Neural cell (in vitro differentiated cells): ENCODE measurements at regions not wholly inside any gene's neighbourhood (a gene's known extent, or its start where the extent isn't known, plus 50 kb on each side); places are given as distances from the start of the nearest gene placed in this dataset.

ENCODE experiments used
- H2AFZ ChIP-seq: fragments of 200-600, 300-800 bp; sonication (generic), shearing (Covaris generic); 2 replicates; pipeline ENCODE4 v1.6.0; 2014; ENCODE audit warnings: low read depth, mild to moderate bottlenecking, antibody characterized with exemption, low read length, moderate library complexity
- H3F3A ChIP-seq: fragments of 200-600 bp; shearing (Covaris generic); 2 replicates; pipeline ENCODE4 v1.6.1; 2016; ENCODE audit warnings: mild to moderate bottlenecking, moderate library complexity, mixed read lengths, antibody characterized with exemption, low read length; ENCODE audit not compliant: insufficient read depth, poor library complexity, severe bottlenecking
- H3K27ac ChIP-seq: fragments of 200-600, 300-800 bp; sonication (generic), shearing (Covaris generic); 2 replicates; pipeline ENCODE4 v1.5.1; 2014; ENCODE audit warnings: mild to moderate bottlenecking, low read length, moderate library complexity
- H3K27me3 ChIP-seq: fragments of 300-800, 200-600 bp; sonication (generic), shearing (Covaris generic); 2 replicates; pipeline ENCODE4 v1.6.0; 2014; ENCODE audit warnings: mild to moderate bottlenecking, low read depth, low read length, moderate library complexity; ENCODE audit not compliant: insufficient read depth
- H3K36me3 ChIP-seq: fragments of 300-800, 200-600 bp; sonication (generic), shearing (Covaris generic); 2 replicates; pipeline ENCODE4 v1.5.1; 2014; ENCODE audit warnings: mild to moderate bottlenecking, antibody characterized with exemption, low read length, moderate library complexity; ENCODE audit not compliant: insufficient read depth
- H3K4me2 ChIP-seq: fragments of 300-800, 200-600 bp; sonication (generic), shearing (Covaris generic); 2 replicates; pipeline ENCODE4 v1.6.0; 2014; ENCODE audit warnings: mild to moderate bottlenecking, low read length
- H3K4me3 ChIP-seq: fragments of 300-800, 200-600 bp; sonication (generic), shearing (Covaris generic); 2 replicates; pipeline ENCODE4 v1.5.1; 2014; ENCODE audit warnings: mild to moderate bottlenecking, low read length, moderate library complexity
- H3K79me2 ChIP-seq: fragments of 200-600 bp; shearing (Covaris generic); replicated peaks from 2 replicates; pipeline ENCODE4 v1.6.0; 2014; ENCODE audit warnings: mild to moderate bottlenecking, low read length, moderate library complexity; ENCODE audit not compliant: insufficient read depth
- H3K9ac ChIP-seq: fragments of 300-800, 200-600 bp; sonication (generic), shearing (Covaris generic); 2 replicates; pipeline ENCODE4 v1.6.1; 2016; ENCODE audit warnings: mild to moderate bottlenecking, low read length, mixed read lengths
- H3K9me2 ChIP-seq: fragments of 200-600 bp; shearing (Covaris generic); 2 replicates; pipeline ENCODE4 v1.6.1; 2016; ENCODE audit warnings: mild to moderate bottlenecking, low read length, mixed read lengths; ENCODE audit not compliant: insufficient read depth
- H3K9me3 ChIP-seq: fragments of 200-600, 300-800 bp; sonication (generic), shearing (Covaris generic); 2 replicates; pipeline ENCODE4 v1.6.1; 2016; ENCODE audit warnings: mild to moderate bottlenecking, mixed run types, low read length, moderate library complexity, mixed read lengths
- H4K20me1 ChIP-seq: fragments of 200-600 bp; shearing (Covaris generic); 2 replicates; pipeline ENCODE4 v1.6.1; 2016; ENCODE audit warnings: mild to moderate bottlenecking, mixed run types; ENCODE audit not compliant: insufficient read depth
- CTCF ChIP-seq: fragments of 450-650 bp; IDR thresholded peaks from 2 replicates; pipeline ENCODE4 v1.5.1; 2014; ENCODE audit warnings: antibody characterized with exemption, mild to moderate bottlenecking, moderate library complexity; ENCODE audit not compliant: poor library complexity, severe bottlenecking
- EP300 ChIP-seq: fragments of 450-650 bp; conservative IDR thresholded peaks from 2 replicates; pipeline ENCODE4 v1.6.1; 2014; ENCODE audit warnings: antibody characterized with exemption, mild to moderate bottlenecking, moderate library complexity; ENCODE audit not compliant: poor library complexity, severe bottlenecking
- EZH2 ChIP-seq: fragments of 200-600, 300-800 bp; shearing (Covaris generic), sonication (generic); IDR thresholded peaks from 2 replicates; pipeline ENCODE4 v1.6.1; 2014; ENCODE audit warnings: antibody characterized with exemption, low read length, borderline replicate concordance, mild to moderate bottlenecking; ENCODE audit not compliant: insufficient read depth, poor library complexity, severe bottlenecking
- MXI1 ChIP-seq: fragments of 450-650 bp; conservative IDR thresholded peaks from 2 replicates; pipeline ENCODE4 v1.6.1; 2014; ENCODE audit warnings: antibody characterized with exemption, mild to moderate bottlenecking; ENCODE audit not compliant: poor library complexity, severe bottlenecking
- POLR2AphosphoS5 ChIP-seq: IDR thresholded peaks from 2 replicates; pipeline ENCODE4 v1.6.1; 2012
- RAD21 ChIP-seq: fragments of 450-650 bp; conservative IDR thresholded peaks from 2 replicates; pipeline ENCODE4 v1.6.1; 2014; ENCODE audit warnings: antibody characterized with exemption, mild to moderate bottlenecking, moderate library complexity
- SMC3 ChIP-seq: fragments of 450-650 bp; conservative IDR thresholded peaks from 2 replicates; pipeline ENCODE4 v1.6.1; 2014; ENCODE audit warnings: antibody characterized with exemption, mild to moderate bottlenecking, moderate library complexity; ENCODE audit not compliant: poor library complexity
- TAF1 ChIP-seq: IDR thresholded peaks from 2 replicates; pipeline ENCODE4 v1.6.1; 2012; ENCODE audit warnings: low read depth
- TF ChIP-seq, protein P1 (sequence below): IDR thresholded peaks from 2 replicates; pipeline ENCODE4 v1.6.1; 2012; ENCODE audit warnings: borderline replicate concordance

DNA sequence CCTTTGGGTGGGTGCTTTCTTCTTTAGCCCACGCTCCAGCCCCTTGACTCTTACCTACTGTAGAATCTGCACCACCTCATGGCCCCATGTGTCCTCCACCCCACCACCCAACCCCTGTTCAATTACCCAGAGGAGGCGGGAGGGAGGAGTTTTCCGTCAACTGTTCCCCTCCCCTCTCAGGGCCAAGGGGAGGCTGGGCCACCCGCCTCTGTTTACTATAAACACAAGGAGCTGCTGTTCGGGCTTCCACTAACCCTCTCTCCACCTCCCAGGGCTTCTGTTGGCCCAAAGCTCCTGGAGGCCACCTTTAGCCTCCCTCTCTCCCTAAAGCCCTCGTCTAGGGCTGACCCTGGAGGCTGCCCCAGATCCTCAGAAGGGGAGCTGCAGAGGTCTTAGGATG, 59.2 kb downstream of the FOXI1 start:
- no peaks in the 10 kb centered on the region for H3F3A ChIP-seq
- no peak overlapping the region for H3K4me3 ChIP-seq
- no peaks in the 10 kb centered on the region for H3K9me3 ChIP-seq
- H3K27ac ChIP-seq: no peak overlapping the region
- no peak overlapping the region for H2AFZ ChIP-seq
- no peaks in the 10 kb centered on the region for H3K36me3 ChIP-seq
- TF ChIP-seq POLR2AphosphoS5: no peak
- TF ChIP-seq, protein P1, sequence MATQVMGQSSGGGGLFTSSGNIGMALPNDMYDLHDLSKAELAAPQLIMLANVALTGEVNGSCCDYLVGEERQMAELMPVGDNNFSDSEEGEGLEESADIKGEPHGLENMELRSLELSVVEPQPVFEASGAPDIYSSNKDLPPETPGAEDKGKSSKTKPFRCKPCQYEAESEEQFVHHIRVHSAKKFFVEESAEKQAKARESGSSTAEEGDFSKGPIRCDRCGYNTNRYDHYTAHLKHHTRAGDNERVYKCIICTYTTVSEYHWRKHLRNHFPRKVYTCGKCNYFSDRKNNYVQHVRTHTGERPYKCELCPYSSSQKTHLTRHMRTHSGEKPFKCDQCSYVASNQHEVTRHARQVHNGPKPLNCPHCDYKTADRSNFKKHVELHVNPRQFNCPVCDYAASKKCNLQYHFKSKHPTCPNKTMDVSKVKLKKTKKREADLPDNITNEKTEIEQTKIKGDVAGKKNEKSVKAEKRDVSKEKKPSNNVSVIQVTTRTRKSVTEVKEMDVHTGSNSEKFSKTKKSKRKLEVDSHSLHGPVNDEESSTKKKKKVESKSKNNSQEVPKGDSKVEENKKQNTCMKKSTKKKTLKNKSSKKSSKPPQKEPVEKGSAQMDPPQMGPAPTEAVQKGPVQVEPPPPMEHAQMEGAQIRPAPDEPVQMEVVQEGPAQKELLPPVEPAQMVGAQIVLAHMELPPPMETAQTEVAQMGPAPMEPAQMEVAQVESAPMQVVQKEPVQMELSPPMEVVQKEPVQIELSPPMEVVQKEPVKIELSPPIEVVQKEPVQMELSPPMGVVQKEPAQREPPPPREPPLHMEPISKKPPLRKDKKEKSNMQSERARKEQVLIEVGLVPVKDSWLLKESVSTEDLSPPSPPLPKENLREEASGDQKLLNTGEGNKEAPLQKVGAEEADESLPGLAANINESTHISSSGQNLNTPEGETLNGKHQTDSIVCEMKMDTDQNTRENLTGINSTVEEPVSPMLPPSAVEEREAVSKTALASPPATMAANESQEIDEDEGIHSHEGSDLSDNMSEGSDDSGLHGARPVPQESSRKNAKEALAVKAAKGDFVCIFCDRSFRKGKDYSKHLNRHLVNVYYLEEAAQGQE: no peak
- no peak for TF ChIP-seq TAF1
- no peak for TF ChIP-seq MXI1
- no peak for TF ChIP-seq EP300
- no peak for TF ChIP-seq CTCF
- TF ChIP-seq RAD21: no peak
- no peak for TF ChIP-seq EZH2
- no peak for TF ChIP-seq SMC3
- no peak overlapping the region for H3K9ac ChIP-seq
- no peaks in the 10 kb centered on the region for H3K79me2 ChIP-seq
- no peak overlapping the region for H3K4me2 ChIP-seq
- no peaks in the 10 kb centered on the region for H3K27me3 ChIP-seq
- H4K20me1 ChIP-seq: no peaks in the 10 kb centered on the region
- H3K9me2 ChIP-seq: no peaks in the 10 kb centered on the region

- Histone ChIP-seq H3K4me3 (no peak overlapping the region), H3K9me3 (no peaks in the 10 kb centered on the region), H3K4me2 (no peak overlapping the region), H3F3A (no peaks in the 10 kb centered on the region), H3K27ac (no peak overlapping the region), H3K27me3 (no peaks in the 10 kb centered on the region), H3K9ac (no peak overlapping the region), H3K79me2 (no peaks in the 10 kb centered on the region), H3K9me2 (no peaks in the 10 kb centered on the region), H2AFZ (no peak overlapping the region), H4K20me1 (no peaks in the 10 kb centered on the region), H3K36me3 (no peaks in the 10 kb centered on the region)
- TF ChIP-seq TAF1 (no peak), EZH2 (no peak), RAD21 (no peak), SMC3 (no peak), POLR2AphosphoS5 (no peak), MXI1 (no peak), CTCF (no peak), EP300 (no peak)
- TF ChIP-seq, protein P1: no peak
Observed at GRCh38 chr5:170166101-170166500, 60.4 kb downstream of the FOXI1 start.
